ENCODE measurements at regions not wholly inside any gene's neighbourhood (a gene's known extent, or its start where the extent isn't known, plus 50 kb on each side); places are given as distances from the start of the nearest gene placed in this dataset.

DNA sequence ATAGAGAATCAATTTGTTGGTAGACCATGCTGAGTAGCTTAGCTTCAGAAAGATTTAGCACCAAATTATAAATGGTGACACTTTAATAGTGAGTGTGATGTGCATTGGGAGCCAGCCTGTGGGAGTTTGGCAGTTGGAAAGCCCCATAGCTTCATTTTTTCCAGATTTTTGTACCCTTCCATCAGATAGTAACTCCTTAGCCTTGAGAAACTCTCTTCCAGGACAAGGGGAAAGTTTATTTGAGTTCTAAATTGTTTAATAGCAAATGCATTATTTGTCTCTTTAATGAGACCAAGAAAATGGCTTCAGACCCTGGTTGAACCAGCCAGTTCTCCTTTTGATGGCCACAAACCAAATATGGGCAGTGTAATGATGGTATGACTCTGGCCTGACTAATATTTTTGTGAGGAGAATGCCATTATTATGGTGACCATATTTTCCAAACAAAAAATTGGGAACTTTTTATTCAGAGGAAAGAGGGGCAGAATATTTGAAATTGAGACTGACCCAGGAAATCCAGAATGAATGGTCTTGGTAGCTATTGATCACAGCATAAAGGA lies 49.8 kb downstream of the PLCE1 start:
- TF ChIP-seq EZH2phosphoT487 (IDR thresholded peaks at IDR 0.05; ENCODE audit: unreplicated experiment): no peak
- TF ChIP-seq, protein P1, sequence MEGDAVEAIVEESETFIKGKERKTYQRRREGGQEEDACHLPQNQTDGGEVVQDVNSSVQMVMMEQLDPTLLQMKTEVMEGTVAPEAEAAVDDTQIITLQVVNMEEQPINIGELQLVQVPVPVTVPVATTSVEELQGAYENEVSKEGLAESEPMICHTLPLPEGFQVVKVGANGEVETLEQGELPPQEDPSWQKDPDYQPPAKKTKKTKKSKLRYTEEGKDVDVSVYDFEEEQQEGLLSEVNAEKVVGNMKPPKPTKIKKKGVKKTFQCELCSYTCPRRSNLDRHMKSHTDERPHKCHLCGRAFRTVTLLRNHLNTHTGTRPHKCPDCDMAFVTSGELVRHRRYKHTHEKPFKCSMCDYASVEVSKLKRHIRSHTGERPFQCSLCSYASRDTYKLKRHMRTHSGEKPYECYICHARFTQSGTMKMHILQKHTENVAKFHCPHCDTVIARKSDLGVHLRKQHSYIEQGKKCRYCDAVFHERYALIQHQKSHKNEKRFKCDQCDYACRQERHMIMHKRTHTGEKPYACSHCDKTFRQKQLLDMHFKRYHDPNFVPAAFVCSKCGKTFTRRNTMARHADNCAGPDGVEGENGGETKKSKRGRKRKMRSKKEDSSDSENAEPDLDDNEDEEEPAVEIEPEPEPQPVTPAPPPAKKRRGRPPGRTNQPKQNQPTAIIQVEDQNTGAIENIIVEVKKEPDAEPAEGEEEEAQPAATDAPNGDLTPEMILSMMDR (conservative IDR thresholded peaks at IDR 0.05; ENCODE audit: low read depth in 2 of 2): no peak
- TF ChIP-seq EZH2 (IDR thresholded peaks at IDR 0.05; ENCODE audit: low read depth, unreplicated experiment): no peak

Measured in GM23338 (cell line).